ENCODE measurements at regions not wholly inside any gene's neighbourhood (a gene's known extent, or its start where the extent isn't known, plus 50 kb on each side); places are given as distances from the start of the nearest gene placed in this dataset.

GRCh38 chr7:94856643-94857042, 50.8 kb upstream of the PPP1R9A start:
- TF ChIP-seq CTCF (IDR thresholded peaks at IDR 0.05) (no peak), POLR2A (IDR thresholded peaks at IDR 0.05) (no peak), POLR2AphosphoS5 (IDR thresholded peaks at IDR 0.05) (no peak)

All from breast epithelium (tissue), 3 donors.